HEK293 (cell line): ENCODE measurements at regions not wholly inside any gene's neighbourhood (a gene's known extent, or its start where the extent isn't known, plus 50 kb on each side); places are given as distances from the start of the nearest gene placed in this dataset.

Experiments
- CTCF ChIA-PET: fragments of 350-600 bp; formaldehyde crosslinking; extraction: SDS; loops from one replicate; lab custom pipeline; 2021; ENCODE audit warnings: antibody characterized with exemption; lab: Yijun Ruan, JAX
- POLR2A ChIA-PET: fragments of 300-600 bp; formaldehyde crosslinking; extraction: SDS; loops from one replicate; lab custom pipeline; 2020; ENCODE audit warnings: antibody characterized with exemption, inconsistent platforms; lab: Yijun Ruan, JAX
- H3K27ac ChIP-seq: fragments of 200-500 bp; sonication (Bioruptor generic); 2 replicates; pipeline ENCODE4 v1.5.1; 2014; ENCODE audit warnings: low read depth, low read length, control low read depth, inconsistent platforms; ENCODE audit errors: extremely low read depth
- H3K36me3 ChIP-seq, 2 experiments: fragments of 200-500 bp in 1 of 2; sonication (Bioruptor generic) in 1 of 2; 1 replicate in 1 of 2; 2 replicates in 1 of 2; pipeline ENCODE4 v1.5.1; 2014 to 2017; ENCODE audit warnings: inconsistent platforms in 2 of 2, low read length in 2 of 2; ENCODE audit not compliant: control insufficient read depth in 2 of 2, insufficient read depth in 1 of 2
- H3K4me1 ChIP-seq: fragments of 200-500 bp; sonication (Bioruptor generic); 2 replicates; pipeline ENCODE4 v1.5.1; 2014; ENCODE audit warnings: mild to moderate bottlenecking, low read length, inconsistent platforms; ENCODE audit not compliant: control insufficient read depth, insufficient read depth
- H3K4me3 ChIP-seq: 2 replicates; pipeline ENCODE4 v1.5.1; 2011; ENCODE audit warnings: low read depth, mild to moderate bottlenecking, control low read depth, low read length, moderate library complexity
- H3K9me3 ChIP-seq: fragments of 200-500 bp; sonication (Bioruptor generic); 2 replicates; pipeline ENCODE4 v1.5.1; 2014; ENCODE audit warnings: low read depth, low read length, inconsistent platforms; ENCODE audit not compliant: control insufficient read depth, insufficient read depth
- KLF8 ChIP-seq: fragments of 450-650 bp; formaldehyde crosslinking; IDR thresholded peaks from 2 replicates; pipeline ENCODE4 v1.5.1; 2016; ENCODE audit warnings: missing biosample characterization, missing genetic modification characterization
- PRDM2 ChIP-seq: fragments of 450-650 bp; formaldehyde crosslinking; IDR thresholded peaks from 2 replicates; pipeline ENCODE4 v1.5.1; 2016; ENCODE audit warnings: missing biosample characterization, missing genetic modification characterization, borderline replicate concordance
- ZBTB21 ChIP-seq: fragments of 450-650 bp; formaldehyde crosslinking; IDR thresholded peaks from 2 replicates; pipeline ENCODE4 v1.5.1; 2017; ENCODE audit warnings: missing biosample characterization, missing genetic modification characterization
- ZBTB44 ChIP-seq: fragments of 450-650 bp; IDR thresholded peaks from 2 replicates; pipeline ENCODE4 v1.5.1; 2018; ENCODE audit warnings: missing biosample characterization, mild to moderate bottlenecking, missing genetic modification characterization
- ZFHX2 ChIP-seq: fragments of 450-650 bp; formaldehyde crosslinking; conservative IDR thresholded peaks from 2 replicates; pipeline ENCODE4 v1.5.1; 2016; ENCODE audit warnings: missing biosample characterization, missing genetic modification characterization
- ZFP41 ChIP-seq: fragments of 450-650 bp; formaldehyde crosslinking; IDR thresholded peaks from 2 replicates; pipeline ENCODE4 v1.5.1; 2016; ENCODE audit warnings: missing biosample characterization, missing genetic modification characterization, borderline replicate concordance
- ZNF133 ChIP-seq: fragments of 450-650 bp; formaldehyde crosslinking; IDR thresholded peaks from 2 replicates; pipeline ENCODE4 v1.5.1; 2016; ENCODE audit warnings: missing biosample characterization, missing genetic modification characterization
- ZNF146 ChIP-seq: fragments of 450-650 bp; formaldehyde crosslinking; IDR thresholded peaks from 2 replicates; pipeline ENCODE4 v1.5.1; 2016; ENCODE audit warnings: missing biosample characterization, missing genetic modification characterization
- ZNF169 ChIP-seq: fragments of 450-650 bp; formaldehyde crosslinking; IDR thresholded peaks from 2 replicates; pipeline ENCODE4 v1.5.1; 2016; ENCODE audit warnings: missing biosample characterization, missing genetic modification characterization
- ZNF214 ChIP-seq: fragments of 450-650 bp; formaldehyde crosslinking; IDR thresholded peaks from 2 replicates; pipeline ENCODE4 v1.5.1; 2017; ENCODE audit warnings: missing biosample characterization, mild to moderate bottlenecking, missing genetic modification characterization, borderline replicate concordance
- ZNF354C ChIP-seq: fragments of 450-650 bp; formaldehyde crosslinking; IDR thresholded peaks from 2 replicates; pipeline ENCODE4 v1.5.1; 2016; ENCODE audit warnings: missing biosample characterization, missing genetic modification characterization, low read depth, borderline replicate concordance
- ZNF37A ChIP-seq: fragments of 450-650 bp; IDR thresholded peaks from 2 replicates; pipeline ENCODE4 v1.5.1; 2018; ENCODE audit warnings: missing biosample characterization, missing genetic modification characterization
- ZNF501 ChIP-seq: fragments of 450-650 bp; formaldehyde crosslinking; IDR thresholded peaks from 2 replicates; pipeline ENCODE4 v1.5.1; 2016; ENCODE audit warnings: missing biosample characterization, missing genetic modification characterization
- ZNF561 ChIP-seq: fragments of 450-650 bp; IDR thresholded peaks from 2 replicates; pipeline ENCODE4 v1.5.1; 2018; ENCODE audit warnings: missing biosample characterization, missing genetic modification characterization, borderline replicate concordance
- ZNF600 ChIP-seq: fragments of 450-650 bp; formaldehyde crosslinking; IDR thresholded peaks from 2 replicates; pipeline ENCODE4 v1.5.1; 2016; ENCODE audit warnings: missing biosample characterization, missing genetic modification characterization
- ZNF624 ChIP-seq: fragments of 450-650 bp; formaldehyde crosslinking; IDR thresholded peaks from 2 replicates; pipeline ENCODE4 v1.5.1; 2017; ENCODE audit warnings: missing biosample characterization, missing genetic modification characterization
- ZNF747 ChIP-seq: fragments of 450-650 bp; formaldehyde crosslinking; IDR thresholded peaks from 2 replicates; pipeline ENCODE4 v1.5.1; 2016; ENCODE audit warnings: missing biosample characterization, missing genetic modification characterization
- ZSCAN23 ChIP-seq: fragments of 450-650 bp; formaldehyde crosslinking; IDR thresholded peaks from 2 replicates; pipeline ENCODE4 v1.5.1; 2016; ENCODE audit warnings: missing biosample characterization, missing genetic modification characterization
- TF ChIP-seq, protein P1 (sequence below): IDR thresholded peaks from 2 replicates; pipeline ENCODE4 v1.6.1; 2011; ENCODE audit warnings: mild to moderate bottlenecking, low read depth, low read length, borderline replicate concordance
- TF ChIP-seq, protein P2 (sequence below): fragments of 450-650 bp; formaldehyde crosslinking; IDR thresholded peaks from 2 replicates; pipeline ENCODE4 v1.5.1; 2016; ENCODE audit warnings: missing biosample characterization, missing genetic modification characterization

DNA sequence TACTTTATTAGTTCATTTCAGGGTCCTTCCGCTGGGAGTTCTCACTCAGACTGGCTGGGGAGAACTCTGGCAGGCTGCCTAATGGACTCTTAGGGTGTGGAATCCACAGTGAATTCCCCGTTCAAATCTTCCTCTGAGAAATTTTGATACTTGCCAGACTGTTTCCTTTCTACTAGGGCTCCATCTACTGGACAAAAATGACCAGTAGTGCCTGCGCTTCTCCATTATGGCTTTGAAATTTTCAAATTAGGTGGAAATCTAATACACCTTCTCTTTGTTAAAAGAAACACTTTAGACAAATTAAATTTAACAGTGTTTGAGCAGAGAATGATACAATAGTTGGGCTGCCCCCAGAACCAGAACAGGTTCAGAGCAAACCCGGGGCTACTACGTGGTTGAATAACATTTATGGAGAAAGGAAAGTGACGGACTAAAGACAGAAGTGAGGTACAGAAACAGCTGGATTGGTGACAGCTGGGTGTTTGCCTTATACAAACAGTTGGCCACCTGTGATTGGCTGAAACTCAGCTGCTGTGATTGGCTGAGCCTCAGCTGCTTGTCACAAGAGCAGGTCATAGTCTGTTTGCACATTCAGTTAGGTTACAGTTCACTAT is 52.9 kb upstream of the FDX1 start (continued):
- 0 out of 2 replicates have a peak, but pooled peaks have one; percentile 38 for TF ChIP-seq ZNF501 (tag by site-specific recombination)
- TF ChIP-seq ZNF747 (tag by site-specific recombination), result no peak
- TF ChIP-seq KLF8 (tag by site-specific recombination), result no peak
- TF ChIP-seq, protein P1, sequence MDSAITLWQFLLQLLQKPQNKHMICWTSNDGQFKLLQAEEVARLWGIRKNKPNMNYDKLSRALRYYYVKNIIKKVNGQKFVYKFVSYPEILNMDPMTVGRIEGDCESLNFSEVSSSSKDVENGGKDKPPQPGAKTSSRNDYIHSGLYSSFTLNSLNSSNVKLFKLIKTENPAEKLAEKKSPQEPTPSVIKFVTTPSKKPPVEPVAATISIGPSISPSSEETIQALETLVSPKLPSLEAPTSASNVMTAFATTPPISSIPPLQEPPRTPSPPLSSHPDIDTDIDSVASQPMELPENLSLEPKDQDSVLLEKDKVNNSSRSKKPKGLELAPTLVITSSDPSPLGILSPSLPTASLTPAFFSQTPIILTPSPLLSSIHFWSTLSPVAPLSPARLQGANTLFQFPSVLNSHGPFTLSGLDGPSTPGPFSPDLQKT, result no peak
- no peak for TF ChIP-seq ZNF214
- TF ChIP-seq ZNF146, result no peak
- no peak for TF ChIP-seq PRDM2
- no peak for TF ChIP-seq ZFP41 (tag by site-specific recombination)
- no peak for TF ChIP-seq ZBTB21
- no peak for TF ChIP-seq ZNF133
- no peak for TF ChIP-seq ZNF561 (tag by site-specific recombination)
- no peak for TF ChIP-seq ZNF169 (tag by site-specific recombination)
- no peak for TF ChIP-seq ZFHX2 (tag by site-specific recombination)

DNA sequence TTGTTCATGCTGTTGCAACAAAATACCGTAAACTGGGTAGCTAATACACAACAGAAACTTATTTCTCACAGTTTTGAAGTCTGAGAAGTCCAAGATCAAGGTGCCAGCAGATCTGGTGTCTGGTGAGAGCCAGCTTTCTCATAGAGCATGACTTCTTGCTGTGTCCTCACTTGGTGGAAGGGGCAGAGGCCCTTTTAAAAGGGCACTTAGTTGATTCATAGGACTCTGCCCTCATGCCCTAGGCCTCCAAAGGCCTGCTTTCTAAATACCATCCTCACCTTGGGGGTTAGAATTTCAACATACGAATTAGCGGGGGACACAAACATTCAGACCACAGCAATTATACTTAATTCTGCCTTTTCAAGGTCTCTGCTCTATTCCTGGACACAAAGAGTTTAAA is 52.3 kb upstream of the FDX1 start:
- ChIA-PET CTCF (interaction anchor here (0.6 to 2.0 kb wide), 21 partner anchors 10 to 434 kb away, joined by 3 to 29 read pairs (median 4); no protein-coding TSS in a partner anchor), POLR2A (interaction anchor here (0.5 to 0.6 kb wide), 3 partner anchors 66 to 906 kb away, joined by 3 to 7 read pairs (median 3); no protein-coding TSS in a partner anchor)
- Histone ChIP-seq H3K4me3 (no peak overlapping the region), H3K4me1 (no peaks in the 10 kb centered on the region), H3K36me3 (no peaks in the 10 kb centered on the region), H3K9me3 (no peaks in the 10 kb centered on the region), H3K27ac (no peak overlapping the region)
- TF ChIP-seq ZNF354C (tag by site-specific recombination) (no peak), ZSCAN23 (tag by site-specific recombination) (no peak), ZNF624 (tag by site-specific recombination) (no peak), ZNF561 (tag by site-specific recombination) (no peak), ZBTB44 (tag by site-specific recombination) (no peak), ZNF37A (tag by site-specific recombination) (no peak), ZNF600 (no peak), ZBTB21 (no peak)
- TF ChIP-seq, protein P2, sequence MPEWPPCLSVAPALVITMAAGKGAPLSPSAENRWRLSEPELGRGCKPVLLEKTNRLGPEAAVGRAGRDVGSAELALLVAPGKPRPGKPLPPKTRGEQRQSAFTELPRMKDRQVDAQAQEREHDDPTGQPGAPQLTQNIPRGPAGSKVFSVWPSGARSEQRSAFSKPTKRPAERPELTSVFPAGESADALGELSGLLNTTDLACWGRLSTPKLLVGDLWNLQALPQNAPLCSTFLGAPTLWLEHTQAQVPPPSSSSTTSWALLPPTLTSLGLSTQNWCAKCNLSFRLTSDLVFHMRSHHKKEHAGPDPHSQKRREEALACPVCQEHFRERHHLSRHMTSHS (tag by site-specific recombination), result no peak
